ENCODE measurements at regions not wholly inside any gene's neighbourhood (a gene's known extent, or its start where the extent isn't known, plus 50 kb on each side); places are given as distances from the start of the nearest gene placed in this dataset.

- Mint-ChIP-seq H3K36me3 (ENCODE audit: low read depth) (no peaks in the 10 kb centered on the region), H3K4me1 (no peaks in the 10 kb centered on the region), H3K9me3 (peaks cover 8% of the 10 kb centered on the region), H3K4me3 (no peak overlapping the region), H3K27me3 (ENCODE audit: low read depth) (no peaks in the 10 kb centered on the region), H3K27ac (no peak overlapping the region)
- TF ChIP-seq CTCF (IDR thresholded peaks at IDR 0.05; ENCODE audit: unreplicated experiment in 3 of 3) = no peak
Measured at GRCh38 chr3:5826467-5826866, 639.0 kb downstream of the EDEM1 start.

- peaks cover 11% of the 10 kb centered on the region for H3K9me3 Mint-ChIP-seq
- H3K27ac Mint-ChIP-seq = no peak overlapping the region
- H3K4me1 Mint-ChIP-seq = no peaks in the 10 kb centered on the region
- no peak for TF ChIP-seq CTCF (IDR thresholded peaks at IDR 0.05; ENCODE audit: unreplicated experiment in 3 of 3)
- H3K27me3 Mint-ChIP-seq (ENCODE audit: low read depth) = no peaks in the 10 kb centered on the region
- H3K4me3 Mint-ChIP-seq = no peak overlapping the region
- no peaks in the 10 kb centered on the region for H3K36me3 Mint-ChIP-seq (ENCODE audit: low read depth)
Measured at GRCh38 chr3:5828251-5828650, 640.7 kb downstream of the EDEM1 start.

- no peak overlapping the region for H3K27ac Mint-ChIP-seq
- no peaks in the 10 kb centered on the region for H3K36me3 Mint-ChIP-seq (ENCODE audit: low read depth)
- H3K27me3 Mint-ChIP-seq (ENCODE audit: low read depth) = no peaks in the 10 kb centered on the region
- TF ChIP-seq CTCF (IDR thresholded peaks at IDR 0.05; ENCODE audit: unreplicated experiment in 3 of 3) = no peak
- peaks cover 3% of the 10 kb centered on the region for H3K9me3 Mint-ChIP-seq
- no peak overlapping the region for H3K4me3 Mint-ChIP-seq
- H3K4me1 Mint-ChIP-seq = no peaks in the 10 kb centered on the region
Measured at GRCh38 chr3:5840056-5840455, 652.5 kb downstream of the EDEM1 start.

GRCh38 chr3:5841599-5841998, 654.1 kb downstream of the EDEM1 start:
- H3K4me3 Mint-ChIP-seq = no peak overlapping the region
- H3K4me1 Mint-ChIP-seq = no peaks in the 10 kb centered on the region
- no peak for TF ChIP-seq CTCF (IDR thresholded peaks at IDR 0.05; ENCODE audit: unreplicated experiment in 3 of 3)
- H3K27me3 Mint-ChIP-seq (ENCODE audit: low read depth) = no peaks in the 10 kb centered on the region
- no peak overlapping the region for H3K27ac Mint-ChIP-seq
- H3K36me3 Mint-ChIP-seq (ENCODE audit: low read depth) = no peaks in the 10 kb centered on the region
- no peaks in the 10 kb centered on the region for H3K9me3 Mint-ChIP-seq

GRCh38 chr3:5846261-5846660, 658.8 kb downstream of the EDEM1 start:
- H3K27ac Mint-ChIP-seq = no peak overlapping the region
- no peak overlapping the region for H3K4me3 Mint-ChIP-seq
- no peaks in the 10 kb centered on the region for H3K9me3 Mint-ChIP-seq
- TF ChIP-seq CTCF (IDR thresholded peaks at IDR 0.05; ENCODE audit: unreplicated experiment in 3 of 3) = no peak
- no peaks in the 10 kb centered on the region for H3K36me3 Mint-ChIP-seq (ENCODE audit: low read depth)
- no peaks in the 10 kb centered on the region for H3K4me1 Mint-ChIP-seq
- H3K27me3 Mint-ChIP-seq (ENCODE audit: low read depth) = no peaks in the 10 kb centered on the region

- no peak overlapping the region for H3K27ac Mint-ChIP-seq
- no peaks in the 10 kb centered on the region for H3K9me3 Mint-ChIP-seq
- H3K36me3 Mint-ChIP-seq (ENCODE audit: low read depth) = no peaks in the 10 kb centered on the region
- no peaks in the 10 kb centered on the region for H3K4me1 Mint-ChIP-seq
- TF ChIP-seq CTCF (IDR thresholded peaks at IDR 0.05; ENCODE audit: unreplicated experiment in 3 of 3) = no peak
- no peak overlapping the region for H3K4me3 Mint-ChIP-seq
- H3K27me3 Mint-ChIP-seq (ENCODE audit: low read depth) = no peaks in the 10 kb centered on the region
Measured at GRCh38 chr3:5861151-5861550, 673.6 kb downstream of the EDEM1 start.
